PC-3 (cell line): ENCODE measurements at regions not wholly inside any gene's neighbourhood (a gene's known extent, or its start where the extent isn't known, plus 50 kb on each side); places are given as distances from the start of the nearest gene placed in this dataset.

Source experiments
- CTCF ChIP-seq: fragments of 300-600 bp; sonication (generic); conservative IDR thresholded peaks from 2 replicates; pipeline ENCODE4 v1.5.1; 2017; ENCODE audit warnings: antibody characterized with exemption, low read depth, mild to moderate bottlenecking, low read length
- EZH2 ChIP-seq: fragments of 300-600 bp; sonication (generic); IDR thresholded peaks from one replicate; pipeline ENCODE4 v1.6.1; 2017; ENCODE audit warnings: antibody characterized with exemption, mild to moderate bottlenecking, low read length; ENCODE audit not compliant: unreplicated experiment
- EZH2phosphoT487 ChIP-seq: fragments of 300-600 bp; sonication (generic); IDR thresholded peaks from 2 replicates; pipeline ENCODE4 v1.6.1; 2018; ENCODE audit warnings: mild to moderate bottlenecking, antibody characterized with exemption, low read length, borderline replicate concordance

GRCh38 chr5:123754908-123755307, 242.9 kb downstream of the CSNK1G3 start:
- no peak for TF ChIP-seq CTCF
- no peak for TF ChIP-seq EZH2
- no peak for TF ChIP-seq EZH2phosphoT487
